ENCODE measurements at regions not wholly inside any gene's neighbourhood (a gene's known extent, or its start where the extent isn't known, plus 50 kb on each side); places are given as distances from the start of the nearest gene placed in this dataset.
"Not testable (repeated sequence)": the region's sequence is repeated elsewhere in the genome, so short reads cannot be mapped to it uniquely, and the experiment has no call there.

GRCh38 chr5:174953871-174954270 lies 229.5 kb downstream of the MSX2 start:
- no peak for ATAC-seq

- peak; percentile 72 for ATAC-seq
These were observed 226.9 kb downstream of the MSX2 start for GRCh38 chr5:174951151-174951780.

- ATAC-seq, result no peak
These were observed 223.2 kb downstream of the MSX2 start for GRCh38 chr5:174947548-174947947.

- ATAC-seq, result no peak
These were observed 221.5 kb downstream of the MSX2 start for GRCh38 chr5:174945853-174946252.

GRCh38 chr5:174943785-174944184 lies 219.4 kb downstream of the MSX2 start:
- ATAC-seq, result no peak

GRCh38 chr5:174943002-174943401 lies 218.6 kb downstream of the MSX2 start:
- not testable (repeated sequence) for ATAC-seq

GRCh38 chr5:174937201-174938123 lies 213.1 kb downstream of the MSX2 start:
- ATAC-seq, result no peak

GRCh38 chr5:174935854-174936474 lies 211.6 kb downstream of the MSX2 start:
- ATAC-seq, result peak; percentile 63

GRCh38 chr5:174931033-174931432 lies 206.7 kb downstream of the MSX2 start:
- ATAC-seq, result not testable (repeated sequence)

- no peak for ATAC-seq
These were observed 201.2 kb downstream of the MSX2 start for GRCh38 chr5:174925586-174925985.

- no peak for ATAC-seq
These were observed 198.6 kb downstream of the MSX2 start for GRCh38 chr5:174922955-174923354.

GRCh38 chr5:174920906-174921550 lies 196.6 kb downstream of the MSX2 start:
- ATAC-seq, result no peak

GRCh38 chr5:174919351-174919750 lies 195.0 kb downstream of the MSX2 start:
- no peak for ATAC-seq

- no peak for ATAC-seq
These were observed 194.3 kb downstream of the MSX2 start for GRCh38 chr5:174918655-174919054.

- peak; percentile 46 for ATAC-seq
These were observed 193.7 kb downstream of the MSX2 start for GRCh38 chr5:174917976-174918554.

GRCh38 chr5:174917435-174917834 lies 193.1 kb downstream of the MSX2 start:
- ATAC-seq, result not testable (repeated sequence)

GRCh38 chr5:174916924-174917323 lies 192.5 kb downstream of the MSX2 start:
- not testable (repeated sequence) for ATAC-seq

GRCh38 chr5:174916227-174916626 lies 191.8 kb downstream of the MSX2 start:
- ATAC-seq, result no peak

GRCh38 chr5:174911118-174911517 lies 186.7 kb downstream of the MSX2 start:
- no peak for ATAC-seq

GRCh38 chr5:174910245-174910737 lies 185.9 kb downstream of the MSX2 start:
- ATAC-seq, result peak; percentile 88

GRCh38 chr5:174903172-174903732 lies 178.9 kb downstream of the MSX2 start:
- ATAC-seq, result no peak

- ATAC-seq, result no peak
These were observed 177.0 kb downstream of the MSX2 start for GRCh38 chr5:174901336-174901735.
